Right ventricle myocardium superior (tissue), 1 donor: ENCODE measurements at regions not wholly inside any gene's neighbourhood (a gene's known extent, or its start where the extent isn't known, plus 50 kb on each side); places are given as distances from the start of the nearest gene placed in this dataset.
"Not testable (repeated sequence)": the region's sequence is repeated elsewhere in the genome, so short reads cannot be mapped to it uniquely, and the experiment has no call there.

ENCODE experiments used
- ATAC-seq: fragments of 200-7000 bp; cut with Tn5 transposase; one replicate; pipeline ENCODE4 v1.9.1; 2020; ENCODE audit warnings: mild to moderate bottlenecking; ENCODE audit not compliant: poor library complexity
- DNase-seq: peaks from one replicate; pipeline ENCODE4 v3.0.0-alpha.2; 2020
- intact Hi-C: fragments of 100-400 bp; cut with DNase I; formaldehyde crosslinking; loops from one replicate; pipeline ENCODE4 v1.11.2; 2022
- donor health status: DM: no; HTN: yes; CAD: no; lungs with severe emphysema.

GRCh38 chr4:95779447-95779846 lies 60.4 kb upstream of the PDHA2 start:
- no peak for DNase-seq
- intact Hi-C loops: no loop called here
- no peak for ATAC-seq

- ATAC-seq (no peak), DNase-seq (no peak)
- intact Hi-C loops: no loop called here
Measured at GRCh38 chr4:95778666-95779065, 61.2 kb upstream of the PDHA2 start.

GRCh38 chr4:95770605-95771004 lies 69.3 kb upstream of the PDHA2 start:
- ATAC-seq, intact Hi-C loops, DNase-seq: not testable (repeated sequence)

GRCh38 chr4:95764961-95765360 lies 74.9 kb upstream of the PDHA2 start:
- intact Hi-C loops: no loop called here
- DNase-seq (no peak), ATAC-seq (no peak)

- ATAC-seq (no peak), DNase-seq (no peak)
- intact Hi-C loops: no loop called here
Measured at GRCh38 chr4:95761871-95762270, 78.0 kb upstream of the PDHA2 start.

- DNase-seq: no peak
- intact Hi-C loops: no loop called here
- ATAC-seq: no peak
Measured at GRCh38 chr4:95761426-95761825, 78.5 kb upstream of the PDHA2 start.

- DNase-seq, ATAC-seq, intact Hi-C loops: not testable (repeated sequence)
Measured at GRCh38 chr4:95760646-95761045, 79.2 kb upstream of the PDHA2 start.

- ATAC-seq: no peak
- DNase-seq: no peak
- intact Hi-C loops: no loop called here
Measured at GRCh38 chr4:95758001-95758400, 81.9 kb upstream of the PDHA2 start.

GRCh38 chr4:95754667-95755066 lies 85.2 kb upstream of the PDHA2 start:
- intact Hi-C loops: no loop called here
- DNase-seq (no peak), ATAC-seq (no peak)

- intact Hi-C loops: no loop called here
- DNase-seq: no peak
- ATAC-seq: no peak
Measured at GRCh38 chr4:95749204-95749603, 90.7 kb upstream of the PDHA2 start.

GRCh38 chr4:95742872-95743271 lies 97.0 kb upstream of the PDHA2 start:
- no peak for ATAC-seq
- DNase-seq: no peak
- intact Hi-C loops: no loop called here

- no peak for ATAC-seq
- DNase-seq: no peak
- intact Hi-C loops: no loop called here
Measured at GRCh38 chr4:95742179-95742578, 97.7 kb upstream of the PDHA2 start.

GRCh38 chr4:95732061-95732460 lies 107.8 kb upstream of the PDHA2 start:
- DNase-seq (no peak), ATAC-seq (no peak)
- intact Hi-C loops: no loop called here

- ATAC-seq (no peak), DNase-seq (no peak)
- intact Hi-C loops: no loop called here
Measured at GRCh38 chr4:95729596-95729995, 110.3 kb upstream of the PDHA2 start.

GRCh38 chr4:95728145-95728544 lies 111.7 kb upstream of the PDHA2 start:
- intact Hi-C loops: no loop called here
- DNase-seq: no peak
- ATAC-seq: peak; percentile 79

- intact Hi-C loops: no loop called here
- ATAC-seq (no peak), DNase-seq (no peak)
Measured at GRCh38 chr4:95715830-95716229, 124.1 kb upstream of the PDHA2 start.

GRCh38 chr4:95714571-95714970 lies 125.3 kb upstream of the PDHA2 start:
- no peak for DNase-seq
- no peak for ATAC-seq
- intact Hi-C loops: no loop called here

- DNase-seq (no peak), ATAC-seq (no peak)
- intact Hi-C loops: no loop called here
Measured at GRCh38 chr4:95705323-95705722, 134.6 kb upstream of the PDHA2 start.

- ATAC-seq (peak; percentile 65), DNase-seq (no peak)
- intact Hi-C loops: no loop called here
Measured at GRCh38 chr4:95701500-95702170, 138.3 kb upstream of the PDHA2 start.

GRCh38 chr4:95694411-95694810 lies 145.5 kb upstream of the PDHA2 start:
- ATAC-seq (no peak), DNase-seq (no peak)
- intact Hi-C loops: no loop called here

- intact Hi-C loops: no loop called here
- ATAC-seq: no peak
- no peak for DNase-seq
Measured at GRCh38 chr4:95693594-95693993, 144.8 kb upstream of the UNC5C start.
